GM12892 (cell line): ENCODE measurements at regions not wholly inside any gene's neighbourhood (a gene's known extent, or its start where the extent isn't known, plus 50 kb on each side); places are given as distances from the start of the nearest gene placed in this dataset.
"Not testable (repeated sequence)": the region's sequence is repeated elsewhere in the genome, so short reads cannot be mapped to it uniquely, and the experiment has no call there.

ENCODE experiments used
- POLR2A ChIP-seq: IDR thresholded peaks from 2 replicates; pipeline ENCODE4 v1.6.1; 2011; ENCODE audit warnings: low read depth, low read length, control low read depth
- POLR2AphosphoS5 ChIP-seq: IDR thresholded peaks from 2 replicates; pipeline ENCODE4 v1.6.1; 2011; ENCODE audit warnings: low read depth, low read length, control low read depth

- not testable (repeated sequence) for TF ChIP-seq POLR2AphosphoS5, POLR2A
Observed at GRCh38 chr11:49328485-49329186, 120.2 kb upstream of the FOLH1 start.
